Parathyroid adenoma (tissue), 2 donors: ENCODE measurements at regions not wholly inside any gene's neighbourhood (a gene's known extent, or its start where the extent isn't known, plus 50 kb on each side); places are given as distances from the start of the nearest gene placed in this dataset.
A peak's percentile ranks its signal among the peaks of the same experiment; 100 is the strongest.
"Not testable (repeated sequence)": the region's sequence is repeated elsewhere in the genome, so short reads cannot be mapped to it uniquely, and the experiment has no call there.

Experiments used
- H2AFZ ChIP-seq: fragments of 300-600 bp; sonication (generic); one replicate; pipeline ENCODE4 v1.7.0; 2017; ENCODE audit warnings: antibody characterized with exemption, mild to moderate bottlenecking
- H3K27ac ChIP-seq: fragments of 300-600 bp; sonication (generic); one replicate; pipeline ENCODE4 v1.7.0; 2017
- H3K27me3 ChIP-seq: fragments of 300-600 bp; sonication (generic); one replicate; pipeline ENCODE4 v1.7.0; 2017; ENCODE audit warnings: low read length; ENCODE audit not compliant: control insufficient read depth, insufficient read depth
- H3K36me3 ChIP-seq: fragments of 300-600 bp; sonication (generic); one replicate; pipeline ENCODE4 v1.7.0; 2017; ENCODE audit warnings: low read length; ENCODE audit not compliant: control insufficient read depth, insufficient read depth
- H3K4me1 ChIP-seq: fragments of 300-600 bp; sonication (generic); one replicate; pipeline ENCODE4 v1.7.0; 2017; ENCODE audit warnings: control low read depth
- H3K4me2 ChIP-seq: fragments of 300-600 bp; sonication (generic); one replicate; pipeline ENCODE4 v1.7.0; 2017; ENCODE audit warnings: low read length
- H3K4me3 ChIP-seq: fragments of 300-600 bp; sonication (generic); one replicate; pipeline ENCODE4 v1.7.0; 2017; ENCODE audit warnings: low read depth, low read length
- H3K79me2 ChIP-seq: fragments of 300-600 bp; sonication (generic); one replicate; pipeline ENCODE4 v1.7.0; 2017; ENCODE audit warnings: control low read depth
- H3K9ac ChIP-seq: fragments of 300-600 bp; sonication (generic); one replicate; pipeline ENCODE4 v1.7.0; 2017; ENCODE audit warnings: mild to moderate bottlenecking
- H3K9me3 ChIP-seq: fragments of 300-600 bp; sonication (generic); one replicate; pipeline ENCODE4 v1.7.0; 2017; ENCODE audit warnings: low read length; ENCODE audit not compliant: control insufficient read depth
- TF ChIP-seq, protein P1 (sequence below): fragments of 300-600 bp; sonication (generic); IDR thresholded peaks from one replicate; pipeline ENCODE4 v1.7.0; 2017; ENCODE audit warnings: antibody characterized with exemption, mild to moderate bottlenecking
- donor health status: primary hyperparathyroidism.

DNA sequence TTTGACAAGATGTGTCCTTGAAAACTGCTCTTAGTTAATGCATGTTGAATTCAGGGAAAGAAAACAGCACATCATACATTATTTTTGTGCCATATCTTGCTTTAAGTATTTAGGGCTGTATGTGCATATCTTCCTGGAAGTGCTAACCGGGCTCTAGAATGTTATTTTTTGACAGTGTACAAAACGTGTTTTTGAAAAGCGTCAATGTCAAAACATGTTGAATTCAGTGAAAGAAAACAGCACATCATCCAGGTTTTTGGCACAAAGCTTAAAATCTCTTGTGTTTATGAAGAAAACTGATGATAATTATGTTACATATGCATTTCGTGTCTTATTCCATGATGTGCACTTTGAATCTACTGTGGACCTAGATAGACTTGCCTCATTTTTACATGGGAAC lies 82.7 kb downstream of the ASCL4 start:
- Histone ChIP-seq H3K9ac (no peak overlapping the region), H3K27me3 (no peaks in the 10 kb centered on the region), H3K27ac (no peak overlapping the region), H3K4me2 (no peak overlapping the region), H3K4me3 (no peak overlapping the region), H3K79me2 (no peaks in the 10 kb centered on the region), H3K4me1 (no peaks in the 10 kb centered on the region), H3K9me3 (no peaks in the 10 kb centered on the region), H2AFZ (no peak overlapping the region), H3K36me3 (no peaks in the 10 kb centered on the region)
- TF ChIP-seq, protein P1, sequence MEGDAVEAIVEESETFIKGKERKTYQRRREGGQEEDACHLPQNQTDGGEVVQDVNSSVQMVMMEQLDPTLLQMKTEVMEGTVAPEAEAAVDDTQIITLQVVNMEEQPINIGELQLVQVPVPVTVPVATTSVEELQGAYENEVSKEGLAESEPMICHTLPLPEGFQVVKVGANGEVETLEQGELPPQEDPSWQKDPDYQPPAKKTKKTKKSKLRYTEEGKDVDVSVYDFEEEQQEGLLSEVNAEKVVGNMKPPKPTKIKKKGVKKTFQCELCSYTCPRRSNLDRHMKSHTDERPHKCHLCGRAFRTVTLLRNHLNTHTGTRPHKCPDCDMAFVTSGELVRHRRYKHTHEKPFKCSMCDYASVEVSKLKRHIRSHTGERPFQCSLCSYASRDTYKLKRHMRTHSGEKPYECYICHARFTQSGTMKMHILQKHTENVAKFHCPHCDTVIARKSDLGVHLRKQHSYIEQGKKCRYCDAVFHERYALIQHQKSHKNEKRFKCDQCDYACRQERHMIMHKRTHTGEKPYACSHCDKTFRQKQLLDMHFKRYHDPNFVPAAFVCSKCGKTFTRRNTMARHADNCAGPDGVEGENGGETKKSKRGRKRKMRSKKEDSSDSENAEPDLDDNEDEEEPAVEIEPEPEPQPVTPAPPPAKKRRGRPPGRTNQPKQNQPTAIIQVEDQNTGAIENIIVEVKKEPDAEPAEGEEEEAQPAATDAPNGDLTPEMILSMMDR, result no peak

DNA sequence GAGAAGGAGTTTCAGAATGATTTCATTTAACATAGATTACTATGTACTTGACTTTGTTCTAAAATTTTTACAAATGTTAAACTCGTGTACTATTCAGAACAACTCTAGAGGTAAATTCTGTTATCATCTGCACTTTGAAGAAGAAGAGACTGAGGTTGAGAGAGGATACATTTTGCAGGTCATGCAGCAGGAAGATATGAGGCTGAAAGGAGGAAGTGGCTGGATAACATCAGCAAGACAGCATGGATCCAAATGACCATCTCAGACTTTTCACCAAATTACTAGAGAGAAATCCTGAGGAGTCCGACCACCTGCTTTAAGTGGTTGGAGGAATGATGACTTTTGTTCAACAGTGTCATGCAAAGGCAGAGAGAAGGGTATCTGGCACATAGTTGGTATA lies 84.9 kb downstream of the ASCL4 start:
- H3K4me2 ChIP-seq, result no peak overlapping the region
- no peak overlapping the region for H3K9ac ChIP-seq
- no peak overlapping the region for H3K4me3 ChIP-seq
- no peaks in the 10 kb centered on the region for H3K9me3 ChIP-seq
- no peaks in the 10 kb centered on the region for H3K36me3 ChIP-seq
- TF ChIP-seq, protein P1, result no peak
- H3K27me3 ChIP-seq, result no peaks in the 10 kb centered on the region
- no peaks in the 10 kb centered on the region for H3K4me1 ChIP-seq
- no peak overlapping the region for H2AFZ ChIP-seq
- no peak overlapping the region for H3K27ac ChIP-seq
- H3K79me2 ChIP-seq, result no peaks in the 10 kb centered on the region

DNA sequence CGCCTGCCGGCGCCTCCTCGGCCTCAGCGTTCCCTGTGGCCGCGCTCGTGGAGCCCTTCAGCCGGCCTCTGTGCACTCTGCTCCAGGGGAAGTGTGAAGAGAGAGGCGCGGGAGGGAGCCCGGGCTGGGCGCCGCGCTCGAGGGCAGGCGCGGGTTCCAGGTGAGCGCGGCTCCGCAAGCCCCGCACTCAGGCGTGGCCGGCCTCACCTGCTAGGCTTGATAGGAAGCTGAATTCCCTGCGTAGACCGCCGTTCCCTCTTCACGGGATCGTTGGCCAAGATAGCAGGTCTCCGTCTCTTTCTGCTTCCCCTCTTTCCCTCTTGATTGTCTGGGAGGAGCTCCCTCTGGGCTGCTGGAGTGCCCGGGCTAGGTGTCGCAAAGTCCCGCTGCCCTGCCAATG lies 89.7 kb downstream of the ASCL4 start:
- TF ChIP-seq, protein P1, result no peak
- H3K27me3 ChIP-seq, result no peaks in the 10 kb centered on the region
- peak overlapping the region; percentile 93 for H2AFZ ChIP-seq
- no peaks in the 10 kb centered on the region for H3K4me1 ChIP-seq
- peak overlapping the region; percentile 62 for H3K4me2 ChIP-seq
- H3K79me2 ChIP-seq, result no peaks in the 10 kb centered on the region
- peak overlapping the region; percentile 41 for H3K4me3 ChIP-seq
- no peaks in the 10 kb centered on the region for H3K9me3 ChIP-seq
- no peaks in the 10 kb centered on the region for H3K36me3 ChIP-seq
- H3K9ac ChIP-seq, result no peak overlapping the region
- H3K27ac ChIP-seq, result peak overlapping the region; percentile 64

DNA sequence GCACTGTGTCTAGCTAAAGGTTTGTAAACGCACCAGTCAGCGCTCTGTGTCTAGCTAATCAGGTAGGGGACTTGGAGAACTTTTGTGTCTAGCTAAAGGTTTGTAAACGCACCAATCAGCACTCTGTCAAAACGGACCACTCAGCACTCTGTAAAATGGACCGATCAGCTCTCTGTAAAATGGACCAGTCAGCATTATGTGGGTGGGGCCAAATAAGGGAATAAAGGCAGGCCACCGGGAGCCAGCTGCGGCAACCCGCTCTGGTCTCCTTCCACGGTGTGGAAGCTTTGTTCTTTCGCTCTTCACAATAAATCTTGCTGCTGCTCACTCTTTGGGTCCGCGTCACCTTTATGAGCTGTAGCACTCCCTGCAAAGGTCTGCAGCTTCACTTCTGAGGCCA lies 90.2 kb downstream of the ASCL4 start:
- H3K27me3 ChIP-seq, H3K79me2 ChIP-seq, H3K36me3 ChIP-seq, H3K4me1 ChIP-seq, H3K9ac ChIP-seq, H3K9me3 ChIP-seq: not testable (repeated sequence)
- H3K27ac ChIP-seq, result peak overlapping the region; percentile 64
- H3K4me2 ChIP-seq, result peak overlapping the region; percentile 62
- peak overlapping the region; percentile 93 for H2AFZ ChIP-seq
- peak overlapping the region; percentile 41 for H3K4me3 ChIP-seq

DNA sequence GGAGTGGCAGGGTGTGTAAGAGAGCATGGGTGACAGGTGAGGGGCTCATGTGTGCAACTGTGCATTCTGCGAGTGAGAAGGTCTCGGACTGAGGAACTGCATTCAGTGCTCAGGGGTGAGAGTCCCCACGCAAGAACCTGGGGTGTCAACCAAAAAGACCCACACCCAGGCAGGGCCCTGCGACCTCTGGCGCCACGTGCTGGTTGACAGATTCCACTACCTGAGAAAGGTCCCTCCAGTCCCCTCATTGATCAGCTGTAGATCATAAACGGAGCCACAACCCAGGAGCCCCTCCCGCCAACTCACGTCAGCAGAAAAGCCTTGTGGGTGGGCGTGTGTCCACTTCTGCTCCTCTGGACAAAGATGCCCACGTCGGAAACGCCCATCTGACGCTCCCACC lies 98.7 kb downstream of the ASCL4 start:
- H3K27me3 ChIP-seq, result no peaks in the 10 kb centered on the region
- no peaks in the 10 kb centered on the region for H3K4me1 ChIP-seq
- H3K4me2 ChIP-seq, result no peak overlapping the region
- H3K4me3 ChIP-seq, result no peak overlapping the region
- no peaks in the 10 kb centered on the region for H3K9me3 ChIP-seq
- H3K27ac ChIP-seq, result no peak overlapping the region
- H3K79me2 ChIP-seq, result no peaks in the 10 kb centered on the region
- no peak overlapping the region for H2AFZ ChIP-seq
- no peak overlapping the region for H3K9ac ChIP-seq
- TF ChIP-seq, protein P1, result no peak
- H3K36me3 ChIP-seq, result no peaks in the 10 kb centered on the region
